NCI-H2196 (cell line): ENCODE measurements at regions not wholly inside any gene's neighbourhood (a gene's known extent, or its start where the extent isn't known, plus 50 kb on each side); places are given as distances from the start of the nearest gene placed in this dataset.
"Not testable (repeated sequence)": the region's sequence is repeated elsewhere in the genome, so short reads cannot be mapped to it uniquely, and the experiment has no call there.

ENCODE experiments used
- DNase-seq: peaks from one replicate; lab custom pipeline; 2025; ENCODE audit not compliant: unreplicated experiment; lab: John Stamatoyannopoulos, UW

- no peak for DNase-seq
Observed at GRCh38 chr21:33994373-33994772, 78.8 kb upstream of the ATP5PO start.

- DNase-seq = no peak
Observed at GRCh38 chr21:33993286-33994231, 78.0 kb upstream of the ATP5PO start.

GRCh38 chr21:33992412-33992811 lies 76.8 kb upstream of the ATP5PO start:
- DNase-seq = not testable (repeated sequence)

GRCh38 chr21:33991133-33991532 lies 75.5 kb upstream of the ATP5PO start:
- DNase-seq = no peak

- no peak for DNase-seq
Observed at GRCh38 chr21:33989440-33989839, 73.8 kb upstream of the ATP5PO start.

- DNase-seq = no peak
Observed at GRCh38 chr21:33988237-33989017, 72.8 kb upstream of the ATP5PO start.

GRCh38 chr21:33987461-33987860 lies 71.9 kb upstream of the ATP5PO start:
- DNase-seq = no peak

GRCh38 chr21:33985117-33986050 lies 69.8 kb upstream of the ATP5PO start:
- no peak for DNase-seq

GRCh38 chr21:33984021-33984481 lies 68.4 kb upstream of the ATP5PO start:
- DNase-seq = no peak

- DNase-seq = no peak
Observed at GRCh38 chr21:33981391-33982101, 65.9 kb upstream of the ATP5PO start.

- no peak for DNase-seq
Observed at GRCh38 chr21:33980276-33980916, 64.8 kb upstream of the ATP5PO start.

- no peak for DNase-seq
Observed at GRCh38 chr21:33978585-33978984, 63.0 kb upstream of the ATP5PO start.

GRCh38 chr21:33977721-33978369 lies 62.2 kb upstream of the ATP5PO start:
- no peak for DNase-seq

- DNase-seq = no peak
Observed at GRCh38 chr21:33977017-33977720, 61.6 kb upstream of the ATP5PO start.

GRCh38 chr21:33976082-33977016 lies 60.7 kb upstream of the ATP5PO start:
- DNase-seq = no peak

GRCh38 chr21:33975548-33976081 lies 60.0 kb upstream of the ATP5PO start:
- DNase-seq = no peak
